Activated naive CD4-positive, alpha-beta T cell treated with anti-CD3 and anti-CD28 coated beads for 36 hours (primary cell): ENCODE measurements at regions not wholly inside any gene's neighbourhood (a gene's known extent, or its start where the extent isn't known, plus 50 kb on each side); places are given as distances from the start of the nearest gene placed in this dataset.

ENCODE experiments used
- CTCF ChIA-PET: fragments of 350-600 bp; sonication (Branson Sonifier 250); formaldehyde crosslinking; loops from one replicate; lab custom pipeline; 2021; ENCODE audit warnings: antibody characterized with exemption; lab: Charles Lee
- DNase-seq: peaks from one replicate; pipeline ENCODE4 v3.0.0-alpha.2; 2020
- H3K27ac Mint-ChIP-seq: one replicate; pipeline ENCODE4 v1.8.0; 2021; ENCODE audit warnings: mild to moderate bottlenecking, mixed read lengths
- H3K27me3 Mint-ChIP-seq: one replicate; pipeline ENCODE4 v1.8.0; 2021; ENCODE audit warnings: low read depth, mixed read lengths
- H3K36me3 Mint-ChIP-seq: one replicate; pipeline ENCODE4 v1.8.0; 2021; ENCODE audit warnings: low read depth, mixed read lengths
- H3K4me1 Mint-ChIP-seq: one replicate; pipeline ENCODE4 v1.8.0; 2021; ENCODE audit warnings: low read depth, mixed read lengths
- H3K4me3 Mint-ChIP-seq: one replicate; pipeline ENCODE4 v1.8.0; 2021; ENCODE audit warnings: mild to moderate bottlenecking, moderate library complexity, mixed read lengths
- H3K9me3 Mint-ChIP-seq: one replicate; pipeline ENCODE4 v1.8.0; 2021; ENCODE audit warnings: mixed read lengths
- intact Hi-C: fragments of 100-400 bp; cut with micrococcal nuclease; formaldehyde crosslinking; loops from one replicate; pipeline ENCODE4 v1.15.1; 2023

DNA sequence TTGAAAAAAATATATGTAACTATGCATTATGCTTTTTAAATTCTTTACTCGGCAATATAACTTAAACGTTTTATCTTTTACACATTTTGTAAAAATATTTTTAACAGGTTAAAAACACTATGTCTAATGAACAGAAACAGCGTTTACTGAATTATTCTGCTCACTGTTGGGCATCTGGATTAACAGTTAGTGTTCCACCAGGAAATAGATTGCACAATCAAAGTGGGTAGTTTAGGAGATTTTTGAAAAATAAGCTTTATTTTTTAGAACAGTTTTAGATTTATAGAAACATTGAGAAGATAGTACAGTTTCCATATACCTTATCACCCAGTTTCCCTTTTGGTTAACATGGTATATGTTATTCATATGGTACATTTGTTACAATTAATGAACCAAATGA is 63.1 kb upstream of the FREM3 start:
- no peak overlapping the region for H3K27ac Mint-ChIP-seq
- no peaks in the 10 kb centered on the region for H3K9me3 Mint-ChIP-seq
- H3K27me3 Mint-ChIP-seq = no peaks in the 10 kb centered on the region
- H3K4me3 Mint-ChIP-seq = no peak overlapping the region
- CTCF ChIA-PET = interaction anchor here (0.7 kb wide), 1 partner anchor 80 kb away, joined by 3 read pairs; no protein-coding TSS in a partner anchor
- no peaks in the 10 kb centered on the region for H3K36me3 Mint-ChIP-seq
- no peak for DNase-seq
- no peaks in the 10 kb centered on the region for H3K4me1 Mint-ChIP-seq
- intact Hi-C loops = no loop called here

DNA sequence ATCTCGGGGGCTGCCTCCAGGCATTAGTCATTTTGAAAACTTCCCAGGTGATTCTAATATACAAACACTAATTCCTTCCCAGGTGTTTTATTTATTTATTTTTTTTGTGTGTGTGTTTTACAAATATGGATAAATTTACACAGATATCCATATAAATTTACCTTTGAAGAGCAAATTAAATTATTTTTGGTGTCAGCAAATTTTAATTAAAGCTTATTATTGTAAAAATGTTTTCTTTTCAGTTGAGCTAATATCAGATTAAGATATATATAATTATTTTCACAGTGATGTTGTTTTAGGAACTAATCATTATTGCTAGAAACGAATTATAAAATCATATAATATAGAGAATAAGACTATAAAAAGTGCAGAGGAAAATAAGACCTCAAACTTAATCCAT is 62.0 kb upstream of the FREM3 start:
- Mint-ChIP-seq H3K27me3 (no peaks in the 10 kb centered on the region), H3K4me1 (no peaks in the 10 kb centered on the region), H3K36me3 (no peaks in the 10 kb centered on the region), H3K9me3 (no peaks in the 10 kb centered on the region), H3K4me3 (no peak overlapping the region), H3K27ac (no peak overlapping the region)
- intact Hi-C loops = no loop called here
- CTCF ChIA-PET = no interaction called here
- no peak for DNase-seq
